ENCODE measurements at regions not wholly inside any gene's neighbourhood (a gene's known extent, or its start where the extent isn't known, plus 50 kb on each side); places are given as distances from the start of the nearest gene placed in this dataset.
"Not testable (repeated sequence)": the region's sequence is repeated elsewhere in the genome, so short reads cannot be mapped to it uniquely, and the experiment has no call there.

DNA sequence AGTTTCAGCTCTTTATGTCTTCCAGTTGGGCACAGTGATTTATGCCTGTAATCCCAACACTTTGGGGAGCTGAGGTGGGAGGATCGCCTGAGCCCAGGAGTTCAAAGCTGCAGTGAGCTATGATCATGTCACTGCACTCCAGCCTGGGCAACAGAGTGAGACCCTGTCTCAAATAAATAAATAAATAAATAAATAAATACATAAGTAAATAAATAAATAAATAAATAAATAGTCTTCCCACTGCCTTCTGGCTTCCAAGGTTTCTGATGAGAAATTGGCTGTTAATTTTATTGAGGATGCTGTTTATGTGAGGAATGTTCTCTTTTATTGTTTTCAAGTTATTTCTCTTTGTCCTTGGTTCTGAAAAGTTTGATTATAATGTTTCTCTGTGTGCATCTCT, 1507.6 kb upstream of the GOT2 start:
- intact Hi-C loops (cut with micrococcal nuclease), result no loop called here
- H3K27me3 Mint-ChIP-seq (ENCODE audit: insufficient read depth), result no peaks in the 10 kb centered on the region
- H3K4me1 Mint-ChIP-seq (ENCODE audit: low read depth), result no peaks in the 10 kb centered on the region
- H3K4me3 Mint-ChIP-seq, result no peak overlapping the region
- no peak for DNase-seq (ENCODE audit: low spot score)
- H3K36me3 Mint-ChIP-seq (ENCODE audit: low read depth), result no peaks in the 10 kb centered on the region
- H3K27ac Mint-ChIP-seq, result no peak overlapping the region
- H3K9me3 Mint-ChIP-seq, result peaks cover 6% of the 10 kb centered on the region

- H3K9me3 Mint-ChIP-seq, result peaks cover 35% of the 10 kb centered on the region
- no peaks in the 10 kb centered on the region for H3K27me3 Mint-ChIP-seq (ENCODE audit: insufficient read depth)
- H3K4me3 Mint-ChIP-seq, result no peak overlapping the region
- DNase-seq (ENCODE audit: low spot score), result no peak
- intact Hi-C loops (cut with micrococcal nuclease), result no loop called here
- no peaks in the 10 kb centered on the region for H3K36me3 Mint-ChIP-seq (ENCODE audit: low read depth)
- no peak overlapping the region for H3K27ac Mint-ChIP-seq
- no peaks in the 10 kb centered on the region for H3K4me1 Mint-ChIP-seq (ENCODE audit: low read depth)
Observed at GRCh38 chr16:60230666-60231065, 1496.5 kb upstream of the GOT2 start.

- H3K27ac Mint-ChIP-seq, result no peak overlapping the region
- no peaks in the 10 kb centered on the region for H3K27me3 Mint-ChIP-seq (ENCODE audit: insufficient read depth)
- no peaks in the 10 kb centered on the region for H3K36me3 Mint-ChIP-seq (ENCODE audit: low read depth)
- peaks cover 15% of the 10 kb centered on the region for H3K9me3 Mint-ChIP-seq
- H3K4me1 Mint-ChIP-seq (ENCODE audit: low read depth), result no peaks in the 10 kb centered on the region
- DNase-seq (ENCODE audit: low spot score), result no peak
- intact Hi-C loops (cut with micrococcal nuclease), result no loop called here
- H3K4me3 Mint-ChIP-seq, result no peak overlapping the region
Observed at GRCh38 chr16:60225541-60225940, 1491.4 kb upstream of the GOT2 start.

DNA sequence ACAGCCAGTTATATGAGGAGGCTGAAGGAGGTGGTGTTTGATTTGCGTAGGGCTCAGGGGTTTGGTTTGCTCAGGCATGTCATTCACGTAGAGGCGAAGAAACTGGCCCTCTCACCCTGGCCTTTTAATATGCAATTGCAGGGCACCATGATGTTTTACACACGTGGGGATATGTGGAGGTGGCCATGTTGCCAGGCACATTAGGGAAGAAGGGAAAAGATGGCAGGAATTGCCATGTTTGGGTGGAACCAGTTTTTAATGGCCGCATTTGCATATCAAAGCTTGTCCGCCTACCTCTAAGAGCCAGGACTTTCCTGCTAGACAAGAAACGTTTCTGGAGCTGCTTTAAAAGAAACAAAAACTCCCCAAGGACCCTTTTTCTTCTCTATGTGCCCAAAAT, 1483.7 kb upstream of the GOT2 start:
- no peak overlapping the region for H3K4me3 Mint-ChIP-seq
- no peak for DNase-seq (ENCODE audit: low spot score)
- no peak overlapping the region for H3K27ac Mint-ChIP-seq
- peaks cover 2% of the 10 kb centered on the region for H3K9me3 Mint-ChIP-seq
- no peaks in the 10 kb centered on the region for H3K4me1 Mint-ChIP-seq (ENCODE audit: low read depth)
- no peaks in the 10 kb centered on the region for H3K27me3 Mint-ChIP-seq (ENCODE audit: insufficient read depth)
- intact Hi-C loops (cut with micrococcal nuclease), result no loop called here
- no peaks in the 10 kb centered on the region for H3K36me3 Mint-ChIP-seq (ENCODE audit: low read depth)

GRCh38 chr16:60214311-60214710, 1480.2 kb upstream of the GOT2 start:
- H3K27ac Mint-ChIP-seq, result no peak overlapping the region
- H3K27me3 Mint-ChIP-seq (ENCODE audit: insufficient read depth), result no peaks in the 10 kb centered on the region
- H3K9me3 Mint-ChIP-seq, result peaks cover 7% of the 10 kb centered on the region
- H3K4me3 Mint-ChIP-seq, result no peak overlapping the region
- intact Hi-C loops (cut with micrococcal nuclease), result no loop called here
- no peaks in the 10 kb centered on the region for H3K36me3 Mint-ChIP-seq (ENCODE audit: low read depth)
- H3K4me1 Mint-ChIP-seq (ENCODE audit: low read depth), result no peaks in the 10 kb centered on the region
- DNase-seq (ENCODE audit: low spot score), result no peak

GRCh38 chr16:60206516-60206915, 1472.4 kb upstream of the GOT2 start:
- Mint-ChIP-seq H3K4me1 (ENCODE audit: low read depth) (no peaks in the 10 kb centered on the region), H3K27ac (no peak overlapping the region), H3K4me3 (no peak overlapping the region), H3K36me3 (ENCODE audit: low read depth) (no peaks in the 10 kb centered on the region), H3K9me3 (peaks cover 3% of the 10 kb centered on the region), H3K27me3 (ENCODE audit: insufficient read depth) (no peaks in the 10 kb centered on the region)
- intact Hi-C loops (cut with micrococcal nuclease), result no loop called here
- DNase-seq (ENCODE audit: low spot score), result no peak

- Mint-ChIP-seq H3K36me3 (ENCODE audit: low read depth) (no peaks in the 10 kb centered on the region), H3K27me3 (ENCODE audit: insufficient read depth) (no peaks in the 10 kb centered on the region), H3K4me1 (ENCODE audit: low read depth) (no peaks in the 10 kb centered on the region), H3K4me3 (no peak overlapping the region), H3K9me3 (peaks cover 5% of the 10 kb centered on the region), H3K27ac (no peak overlapping the region)
- intact Hi-C loops (cut with micrococcal nuclease), result no loop called here
- DNase-seq (ENCODE audit: low spot score), result no peak
Observed at GRCh38 chr16:60204181-60204580, 1470.1 kb upstream of the GOT2 start.

GRCh38 chr16:60203525-60204124, 1469.5 kb upstream of the GOT2 start:
- Mint-ChIP-seq H3K9me3 (peaks cover 8% of the 10 kb centered on the region), H3K27me3 (ENCODE audit: insufficient read depth) (no peaks in the 10 kb centered on the region), H3K4me1 (ENCODE audit: low read depth) (no peaks in the 10 kb centered on the region), H3K27ac (no peak overlapping the region), H3K36me3 (ENCODE audit: low read depth) (no peaks in the 10 kb centered on the region), H3K4me3 (no peak overlapping the region)
- no peak for DNase-seq (ENCODE audit: low spot score)
- intact Hi-C loops (cut with micrococcal nuclease), result no loop called here

- DNase-seq (ENCODE audit: low spot score); H3K4me3 Mint-ChIP-seq; H3K27ac Mint-ChIP-seq; H3K36me3 Mint-ChIP-seq (ENCODE audit: low read depth); H3K27me3 Mint-ChIP-seq (ENCODE audit: insufficient read depth); H3K4me1 Mint-ChIP-seq (ENCODE audit: low read depth); intact Hi-C loops (cut with micrococcal nuclease): not testable (repeated sequence)
- peaks cover 13% of the 10 kb centered on the region for H3K9me3 Mint-ChIP-seq
Observed at GRCh38 chr16:60200729-60201128, 1466.6 kb upstream of the GOT2 start.

DNA sequence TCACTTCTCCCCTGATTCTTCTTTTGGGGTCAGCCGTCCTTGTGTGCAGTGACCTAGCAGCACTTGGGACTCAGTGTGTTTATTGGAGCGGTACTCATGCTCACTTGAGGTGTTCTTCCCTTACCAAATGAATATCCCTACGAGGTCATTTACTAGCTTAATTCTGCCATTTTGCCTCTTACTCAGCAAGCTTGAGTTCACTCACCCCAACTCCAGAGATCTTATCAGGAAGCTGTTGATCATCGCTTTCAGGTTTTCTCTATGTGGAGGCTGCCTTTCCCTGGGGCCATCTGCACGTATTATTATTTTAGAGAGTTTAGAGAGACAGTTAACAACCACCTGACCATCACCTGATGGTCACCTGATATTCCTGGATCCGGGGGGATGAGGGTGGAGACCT, 1466.0 kb upstream of the GOT2 start:
- H3K27ac Mint-ChIP-seq, result no peak overlapping the region
- peaks cover 13% of the 10 kb centered on the region for H3K9me3 Mint-ChIP-seq
- H3K36me3 Mint-ChIP-seq (ENCODE audit: low read depth), result no peaks in the 10 kb centered on the region
- H3K4me1 Mint-ChIP-seq (ENCODE audit: low read depth), result no peaks in the 10 kb centered on the region
- no peaks in the 10 kb centered on the region for H3K27me3 Mint-ChIP-seq (ENCODE audit: insufficient read depth)
- intact Hi-C loops (cut with micrococcal nuclease), result no loop called here
- no peak overlapping the region for H3K4me3 Mint-ChIP-seq
- DNase-seq (ENCODE audit: low spot score), result no peak

GRCh38 chr16:60199150-60199549, 1465.0 kb upstream of the GOT2 start:
- peaks cover 13% of the 10 kb centered on the region for H3K9me3 Mint-ChIP-seq
- no peaks in the 10 kb centered on the region for H3K27me3 Mint-ChIP-seq (ENCODE audit: insufficient read depth)
- intact Hi-C loops (cut with micrococcal nuclease), result no loop called here
- H3K27ac Mint-ChIP-seq, result no peak overlapping the region
- no peak for DNase-seq (ENCODE audit: low spot score)
- H3K4me3 Mint-ChIP-seq, result no peak overlapping the region
- no peaks in the 10 kb centered on the region for H3K4me1 Mint-ChIP-seq (ENCODE audit: low read depth)
- no peaks in the 10 kb centered on the region for H3K36me3 Mint-ChIP-seq (ENCODE audit: low read depth)

- intact Hi-C loops (cut with micrococcal nuclease), result no loop called here
- no peak overlapping the region for H3K4me3 Mint-ChIP-seq
- H3K27ac Mint-ChIP-seq, result no peak overlapping the region
- H3K9me3 Mint-ChIP-seq, result peaks cover 7% of the 10 kb centered on the region
- H3K36me3 Mint-ChIP-seq (ENCODE audit: low read depth), result no peaks in the 10 kb centered on the region
- no peaks in the 10 kb centered on the region for H3K4me1 Mint-ChIP-seq (ENCODE audit: low read depth)
- H3K27me3 Mint-ChIP-seq (ENCODE audit: insufficient read depth), result no peaks in the 10 kb centered on the region
- DNase-seq (ENCODE audit: low spot score), result no peak
Observed at GRCh38 chr16:60181536-60181935, 1447.4 kb upstream of the GOT2 start.

DNA sequence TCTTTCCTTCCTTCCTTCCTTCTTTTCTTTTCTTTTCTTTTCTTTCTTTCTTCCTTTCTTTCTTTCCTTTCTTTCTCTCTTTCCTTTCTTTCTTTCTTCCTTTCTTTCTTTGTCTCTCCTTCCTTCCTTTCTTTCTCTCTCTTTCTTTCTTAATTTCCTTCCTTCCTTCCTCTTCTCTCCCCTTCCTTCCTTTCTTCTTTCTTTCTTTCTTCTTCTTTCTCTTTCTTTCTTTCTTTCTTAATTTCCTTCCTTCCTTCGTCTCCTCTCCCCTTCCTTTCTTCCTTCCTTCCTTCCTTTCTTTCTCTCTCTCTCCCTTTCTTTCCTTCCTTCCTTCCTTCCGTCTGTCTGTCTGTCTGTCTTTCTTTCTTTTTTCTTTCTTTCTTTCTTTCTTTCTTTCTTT, 1446.5 kb upstream of the GOT2 start:
- no peaks in the 10 kb centered on the region for H3K36me3 Mint-ChIP-seq (ENCODE audit: low read depth)
- H3K4me3 Mint-ChIP-seq, result no peak overlapping the region
- DNase-seq (ENCODE audit: low spot score), result no peak
- H3K27ac Mint-ChIP-seq, result no peak overlapping the region
- peaks cover 7% of the 10 kb centered on the region for H3K9me3 Mint-ChIP-seq
- H3K27me3 Mint-ChIP-seq (ENCODE audit: insufficient read depth), result no peaks in the 10 kb centered on the region
- intact Hi-C loops (cut with micrococcal nuclease), result no loop called here
- H3K4me1 Mint-ChIP-seq (ENCODE audit: low read depth), result no peaks in the 10 kb centered on the region

DNA sequence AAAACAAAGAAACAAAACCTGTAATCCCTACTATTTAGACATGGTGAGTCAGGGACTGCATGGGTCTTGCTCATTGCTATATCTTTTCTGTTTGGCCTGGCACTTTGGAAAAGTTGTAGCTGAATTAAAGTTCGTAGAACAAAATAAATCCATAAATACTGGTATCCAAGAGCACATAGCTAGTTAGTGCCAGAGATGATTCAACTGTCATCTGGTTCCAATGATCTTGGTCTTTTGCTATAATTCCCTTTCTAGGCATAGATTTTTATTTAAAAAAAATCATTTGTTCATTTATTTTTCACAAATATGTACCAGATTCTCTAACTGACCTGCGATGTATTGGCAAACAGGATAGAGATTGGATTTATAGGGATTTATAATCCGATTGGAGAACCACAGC, 1436.1 kb upstream of the GOT2 start:
- DNase-seq (ENCODE audit: low spot score), result no peak
- no peak overlapping the region for H3K4me3 Mint-ChIP-seq
- intact Hi-C loops (cut with micrococcal nuclease), result no loop called here
- H3K4me1 Mint-ChIP-seq (ENCODE audit: low read depth), result no peaks in the 10 kb centered on the region
- H3K27ac Mint-ChIP-seq, result no peak overlapping the region
- no peaks in the 10 kb centered on the region for H3K36me3 Mint-ChIP-seq (ENCODE audit: low read depth)
- H3K27me3 Mint-ChIP-seq (ENCODE audit: insufficient read depth), result no peaks in the 10 kb centered on the region
- H3K9me3 Mint-ChIP-seq, result peaks cover 5% of the 10 kb centered on the region
